GM18867 (cell line): ENCODE measurements at regions not wholly inside any gene's neighbourhood (a gene's known extent, or its start where the extent isn't known, plus 50 kb on each side); places are given as distances from the start of the nearest gene placed in this dataset.
"Not testable (repeated sequence)": the region's sequence is repeated elsewhere in the genome, so short reads cannot be mapped to it uniquely, and the experiment has no call there.

ENCODE experiments used
- ATAC-seq: cut with Tn5 transposase; IDR thresholded peaks from one replicate; pipeline ENCODE4 v1.9.1; 2021; ENCODE audit warnings: mild to moderate bottlenecking, moderate library complexity; ENCODE audit not compliant: unreplicated experiment

DNA sequence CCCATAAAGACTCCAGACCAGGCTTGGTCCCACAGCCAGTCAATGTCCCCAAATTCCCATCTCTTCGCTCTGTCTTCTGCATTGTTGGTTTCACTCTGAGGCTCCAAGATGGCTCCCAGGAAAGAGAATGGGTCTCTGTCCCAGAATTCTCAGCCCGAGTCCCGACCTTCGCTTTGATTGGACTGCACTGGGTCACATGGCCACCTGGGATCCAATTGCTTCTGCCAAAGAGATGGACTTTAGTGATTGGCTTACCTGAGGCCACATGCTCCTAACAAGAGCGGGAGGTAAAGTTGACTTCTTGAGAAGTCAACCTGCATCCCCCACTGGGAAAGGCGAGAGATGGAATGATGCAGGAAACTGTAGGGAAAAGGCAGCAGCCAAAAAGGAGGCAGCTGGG, 104.7 kb upstream of the PMEPA1 start:
- no peak for ATAC-seq

DNA sequence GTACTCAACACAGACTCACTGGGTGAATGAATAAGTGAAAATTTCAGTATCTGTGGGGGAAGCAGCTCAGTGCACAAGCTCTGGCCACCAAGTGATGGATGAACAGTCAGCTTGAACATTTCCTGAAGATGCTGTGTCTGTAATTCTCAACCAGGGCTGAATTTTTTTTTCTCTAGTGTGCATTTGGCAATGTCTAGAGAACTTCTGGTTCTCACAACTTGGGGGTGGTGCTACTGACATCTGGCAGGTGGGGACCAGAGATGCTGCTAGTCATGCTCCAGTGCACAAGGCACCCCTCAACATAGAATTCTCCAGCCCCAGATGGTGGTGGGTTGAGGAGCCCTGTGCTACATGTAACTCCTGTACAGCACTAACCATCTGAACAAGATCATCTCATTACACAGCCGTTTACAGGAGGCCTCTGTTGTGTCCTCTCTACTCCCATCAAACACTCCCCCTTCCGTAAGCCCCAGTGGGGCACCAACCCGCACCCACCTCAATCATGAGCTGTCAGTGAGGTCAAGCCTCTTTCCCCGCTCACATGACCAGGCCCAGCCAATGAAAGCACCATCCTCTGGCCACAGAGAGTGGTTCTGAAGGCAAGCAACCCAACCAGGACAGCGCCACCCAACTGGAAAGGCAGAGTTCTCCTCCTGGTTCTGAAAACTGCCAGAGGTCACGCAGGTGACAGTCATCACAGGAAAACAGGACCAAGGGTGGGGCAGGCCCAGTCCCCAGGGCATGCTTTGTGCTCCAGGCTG, 103.9 kb upstream of the PMEPA1 start:
- no peak for ATAC-seq

DNA sequence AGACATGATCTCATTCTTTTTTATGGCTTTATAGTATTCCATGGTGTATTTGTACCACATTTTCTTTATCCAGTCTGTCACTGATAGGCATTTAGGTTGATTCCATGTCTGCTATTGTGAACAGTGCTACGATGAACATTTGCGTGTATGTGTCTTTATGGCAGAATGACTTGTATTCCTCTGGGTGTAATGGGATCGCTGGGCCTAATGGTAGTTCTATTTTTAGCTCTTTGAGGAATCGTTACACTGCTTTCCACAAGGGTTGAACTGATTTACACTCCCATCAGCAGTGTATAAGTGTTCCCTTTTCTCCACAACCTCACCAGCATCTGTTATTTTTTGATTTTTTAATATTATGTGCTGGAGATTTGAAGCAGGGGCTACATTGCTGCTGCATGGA, 102.8 kb upstream of the PMEPA1 start:
- not testable (repeated sequence) for ATAC-seq

DNA sequence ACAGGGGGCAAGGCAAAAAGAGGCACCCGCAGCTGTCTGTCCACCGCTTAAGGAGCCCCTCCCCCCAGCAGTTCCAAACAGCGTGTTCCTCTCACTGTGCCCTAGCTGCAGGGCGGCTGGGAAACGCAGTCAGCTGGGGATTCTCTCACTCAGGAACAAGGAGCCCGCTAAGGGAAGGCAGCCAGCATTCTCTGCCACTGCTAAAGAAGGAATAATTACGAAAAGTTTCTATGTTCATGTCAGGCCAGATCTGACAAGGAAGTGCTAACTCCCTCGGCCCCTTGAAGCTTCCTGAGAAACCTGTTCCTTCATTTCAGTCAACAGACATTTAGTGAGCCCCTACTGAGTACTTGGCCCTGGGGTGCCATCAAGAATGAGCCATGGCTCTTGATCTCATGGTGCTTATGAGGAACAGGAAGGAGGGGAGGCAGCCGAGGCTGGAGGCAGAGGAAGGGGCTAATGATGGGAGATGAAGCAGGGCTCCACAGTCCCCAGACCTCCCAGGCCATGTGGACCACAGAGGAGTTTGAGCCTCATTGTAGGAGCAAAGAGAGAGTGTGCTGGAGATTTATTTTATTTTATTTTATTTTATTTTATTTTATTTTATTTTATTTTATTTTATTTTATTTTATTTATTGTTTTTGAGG, 101.7 kb upstream of the PMEPA1 start:
- ATAC-seq, result no peak

DNA sequence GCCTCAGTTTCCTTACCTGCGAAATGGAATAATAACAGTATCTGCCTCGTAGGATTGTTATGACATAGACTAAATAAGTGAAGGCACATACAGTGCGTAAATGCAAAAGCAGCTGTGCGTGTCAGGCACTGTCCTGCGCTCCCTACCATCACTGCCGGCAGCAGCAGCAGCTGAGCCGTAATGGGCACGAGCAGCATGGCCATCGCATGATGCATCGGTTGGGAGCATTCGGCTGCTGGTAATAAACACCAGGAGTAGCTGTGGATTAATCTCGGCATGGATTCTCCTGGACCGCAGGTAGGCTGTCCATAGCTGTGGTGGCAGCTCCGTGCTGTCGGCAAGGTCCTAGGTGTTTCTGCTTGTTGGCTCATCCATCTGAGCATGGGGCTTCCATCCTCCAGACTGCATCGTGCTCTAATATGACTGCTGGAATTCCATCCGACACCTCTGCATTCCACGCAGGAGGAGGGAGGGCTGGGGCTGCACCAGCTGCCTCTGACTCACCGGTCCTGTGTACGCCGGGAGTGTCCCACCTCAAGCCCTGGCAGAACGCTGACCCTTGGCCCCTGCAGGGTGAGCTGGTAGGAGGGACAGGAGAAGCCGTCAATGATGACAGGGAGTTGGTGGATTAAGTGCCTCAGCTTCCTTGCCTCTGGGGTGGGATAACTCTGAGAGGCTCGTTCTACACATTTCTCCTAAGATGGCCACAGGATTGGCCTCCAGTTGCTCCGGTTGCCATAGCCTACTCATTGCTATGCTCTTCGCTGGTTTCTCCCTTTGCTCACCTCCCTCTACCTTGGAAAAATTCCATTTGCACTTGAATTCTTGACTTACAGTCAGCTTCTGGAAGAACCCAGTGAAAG, 100.9 kb upstream of the PMEPA1 start:
- no peak for ATAC-seq

DNA sequence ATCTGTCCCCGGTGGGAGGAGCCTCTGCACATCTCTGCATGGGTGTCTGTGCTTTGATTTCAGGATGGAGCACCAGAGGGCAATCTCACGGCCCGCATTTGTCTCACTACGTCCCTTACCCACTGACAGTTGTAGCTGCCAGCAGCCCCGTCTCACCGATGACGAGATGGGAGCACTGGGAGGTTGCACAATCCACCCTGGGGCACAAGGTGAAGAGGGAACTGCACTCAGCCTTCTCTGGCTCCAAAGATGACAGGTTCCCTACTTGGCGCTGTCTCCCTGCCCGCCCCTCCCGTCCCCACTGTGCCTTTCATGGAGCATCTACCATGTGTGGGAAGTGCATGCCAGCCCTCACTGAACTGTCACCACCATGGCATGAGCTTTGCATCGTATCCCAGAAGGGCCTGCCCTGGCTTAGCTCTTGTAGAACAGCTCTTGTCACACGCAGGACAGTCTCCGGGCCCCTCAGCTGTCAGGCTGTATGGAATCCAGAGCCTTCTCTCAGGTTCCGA, 99.9 kb upstream of the PMEPA1 start:
- no peak for ATAC-seq

DNA sequence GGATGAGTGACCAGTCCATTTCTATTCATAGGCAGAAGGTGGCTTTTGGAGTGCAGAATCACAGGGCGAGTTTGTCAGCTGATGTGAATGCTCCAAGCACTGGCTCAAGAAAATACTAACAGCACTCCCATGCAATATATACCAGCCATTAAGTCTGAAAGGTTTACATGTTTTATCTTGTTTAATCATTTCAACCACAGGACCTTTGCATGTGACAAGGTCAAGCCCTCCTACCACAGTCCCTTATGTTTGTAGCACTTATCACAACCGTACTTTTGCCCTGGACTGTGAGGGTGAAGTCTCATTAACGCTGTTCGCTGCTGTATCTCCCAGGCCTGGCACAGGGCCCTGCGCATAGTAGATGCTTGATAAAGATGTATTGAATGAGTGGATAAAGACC, 99.3 kb upstream of the PMEPA1 start:
- no peak for ATAC-seq

DNA sequence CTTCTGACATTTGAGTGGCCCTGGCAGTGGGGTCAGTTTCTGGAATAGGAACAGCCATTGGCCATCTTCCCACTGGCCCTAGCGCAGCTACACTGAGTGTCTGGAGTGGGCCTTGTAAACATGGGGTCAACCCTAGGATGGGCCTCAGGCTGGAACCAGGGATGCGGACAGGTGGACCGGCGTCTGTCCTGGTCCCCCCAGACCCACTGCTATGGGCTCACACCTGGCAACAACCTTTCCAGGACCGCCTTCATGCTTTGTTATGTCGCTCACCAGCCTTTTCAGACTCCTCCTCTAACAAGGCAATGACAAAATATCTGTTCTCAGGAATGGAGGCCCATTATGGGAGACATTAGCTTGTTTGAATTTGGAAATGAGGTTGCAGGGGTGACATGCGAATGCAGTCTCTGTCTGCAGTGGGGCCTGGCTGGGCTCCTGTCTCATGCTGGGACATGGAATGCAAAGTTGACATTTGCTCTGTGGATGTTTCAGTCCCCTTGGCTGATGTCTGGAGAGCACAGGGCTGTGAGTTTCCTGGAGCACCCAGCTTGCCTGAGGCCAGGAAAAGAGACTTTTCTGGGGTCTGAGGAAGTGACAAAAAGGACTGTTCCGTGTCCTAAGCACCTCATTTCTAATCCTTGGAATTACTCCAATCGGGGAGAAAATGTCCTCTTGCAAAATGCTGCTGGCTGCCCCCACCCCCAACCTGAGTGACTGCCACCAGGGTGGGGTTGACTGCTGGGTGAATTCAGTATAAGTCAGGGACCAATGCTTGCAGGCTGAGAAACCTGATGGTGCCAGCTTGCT, 98.7 kb upstream of the PMEPA1 start:
- ATAC-seq, result no peak

DNA sequence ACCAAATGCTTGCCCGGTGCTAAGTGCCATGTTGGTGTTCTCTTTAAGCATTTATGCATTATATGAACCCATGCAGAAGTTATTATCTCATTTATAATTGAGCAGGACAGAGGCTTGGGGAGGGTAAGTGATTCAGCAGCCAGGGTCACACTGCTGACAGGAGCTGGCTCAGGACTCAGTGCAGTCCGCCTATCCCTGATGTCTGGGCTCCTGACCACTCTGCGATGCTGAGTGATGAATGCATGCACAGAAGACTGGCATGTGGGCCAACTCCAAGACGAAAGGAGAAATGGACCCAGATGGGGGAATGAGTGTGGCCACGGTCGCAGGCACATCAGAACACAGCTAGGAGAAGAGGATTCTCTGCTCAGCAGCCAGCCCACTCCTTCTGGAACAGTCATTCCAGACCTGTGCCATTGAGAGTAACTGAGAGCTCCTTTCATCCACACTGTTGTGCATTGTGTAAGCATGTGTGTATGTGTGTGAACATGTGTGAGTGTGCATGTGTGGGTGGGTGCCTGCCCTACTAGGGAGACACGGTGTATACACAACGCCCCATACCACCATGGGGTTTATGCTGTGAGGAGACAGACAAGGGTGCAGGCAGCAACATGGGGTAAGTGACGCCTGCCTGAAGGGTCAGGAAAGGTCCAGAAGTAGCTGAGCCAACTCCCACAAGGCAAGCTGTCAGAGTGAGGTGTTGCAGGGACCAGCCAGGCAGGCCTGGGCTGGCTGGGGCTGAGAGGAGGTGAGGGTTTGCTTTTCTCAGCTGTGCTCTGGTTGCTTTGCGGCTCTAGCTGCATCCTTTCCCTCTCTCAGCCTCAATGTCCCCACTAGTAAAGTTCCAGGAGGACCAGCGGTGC, 97.8 kb upstream of the PMEPA1 start:
- ATAC-seq, result no peak

DNA sequence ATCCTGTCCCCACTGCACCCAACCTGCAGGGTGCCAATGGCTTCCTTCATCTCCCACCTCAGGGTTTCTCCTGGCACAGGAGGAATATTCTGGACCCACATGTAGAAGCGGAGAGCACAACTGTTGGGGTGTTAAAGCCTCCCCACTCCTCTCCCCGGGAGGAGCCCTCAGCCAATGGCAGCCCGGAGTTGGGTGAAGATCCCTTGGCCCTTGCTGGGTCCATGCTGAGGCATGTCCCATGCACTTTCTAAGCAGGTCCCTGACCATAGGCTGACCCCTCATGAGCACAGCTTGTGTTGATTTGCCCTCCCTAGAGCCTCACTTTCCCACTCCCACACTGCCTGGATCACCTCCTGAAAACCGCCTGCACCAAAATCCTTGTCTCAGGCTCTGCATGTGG, 97.2 kb upstream of the PMEPA1 start:
- ATAC-seq, result no peak

DNA sequence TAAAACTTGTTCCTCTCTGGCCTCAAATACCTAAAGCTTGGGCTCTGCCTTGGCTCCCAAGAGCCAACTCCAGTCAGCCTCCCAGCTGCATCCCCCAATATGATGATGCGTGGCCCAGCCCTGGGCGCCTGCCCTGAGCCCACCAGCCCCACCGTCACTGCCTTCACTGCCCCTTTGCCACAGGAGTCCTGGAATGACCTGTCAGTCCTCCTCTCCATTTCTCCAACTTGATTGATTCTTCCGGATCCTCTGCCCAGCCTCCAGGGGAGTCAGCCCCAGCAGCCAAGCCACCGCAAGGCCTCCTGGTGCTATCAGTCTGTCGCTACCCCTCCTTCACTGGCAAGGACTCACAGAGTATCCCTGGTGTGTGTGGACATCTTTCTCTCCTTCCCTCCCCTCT, 96.7 kb upstream of the PMEPA1 start:
- ATAC-seq, result no peak

DNA sequence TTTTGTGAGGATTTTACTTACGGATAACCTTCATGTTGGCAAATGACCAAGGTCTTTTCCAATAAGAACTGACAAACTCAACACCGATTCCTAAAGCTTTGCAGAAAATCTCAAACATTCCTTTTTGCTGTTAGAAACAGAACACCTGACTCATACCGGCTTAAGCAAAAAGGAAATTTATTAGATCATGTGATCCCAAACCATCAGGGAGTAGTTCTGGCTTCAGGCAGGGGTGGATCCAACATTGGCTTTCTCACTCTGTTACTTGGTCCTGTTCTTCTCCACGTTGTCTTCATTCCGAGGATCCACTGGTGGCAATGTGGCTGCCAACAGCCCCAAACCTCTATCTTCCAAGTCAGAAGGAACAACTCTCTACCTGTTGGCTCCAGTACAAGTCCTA, 95.9 kb upstream of the PMEPA1 start:
- ATAC-seq, result no peak

DNA sequence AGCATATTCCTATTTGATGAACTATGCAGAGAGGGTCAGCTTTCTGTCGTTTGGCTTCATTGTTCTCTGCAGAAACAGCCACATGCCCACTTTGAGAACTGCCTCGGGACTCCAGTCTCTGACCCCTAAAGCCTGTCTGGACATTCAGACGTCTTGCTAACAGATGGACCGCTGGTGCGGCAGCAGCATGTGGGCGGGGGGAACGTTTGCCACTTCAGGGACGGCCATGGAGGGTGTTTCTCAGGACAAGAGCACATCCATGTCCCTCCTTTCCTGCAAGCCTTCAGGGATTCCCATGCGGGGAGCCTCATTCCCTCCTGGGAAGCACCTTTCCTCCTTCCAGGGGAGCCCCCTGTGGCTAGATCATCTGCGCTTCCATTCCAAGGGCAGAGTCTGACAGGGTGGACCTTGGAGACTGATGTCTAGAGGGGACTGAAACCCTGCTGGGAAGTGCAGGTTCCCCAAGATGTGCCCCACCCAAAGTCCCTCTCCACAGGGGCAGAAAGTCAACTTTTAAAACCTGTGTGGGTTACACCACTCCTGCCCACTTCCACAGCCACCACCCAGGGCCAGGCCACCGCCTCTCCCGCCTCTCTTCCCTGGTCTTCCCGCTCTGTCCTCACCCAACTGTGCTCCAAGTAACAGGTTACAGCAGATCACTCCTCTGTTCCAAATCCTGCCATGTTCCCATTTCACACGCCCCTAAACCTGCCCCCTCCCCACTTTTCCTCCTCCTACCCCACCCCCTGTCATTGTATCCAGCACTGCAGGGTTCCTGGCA, 94.8 kb upstream of the PMEPA1 start:
- no peak for ATAC-seq

DNA sequence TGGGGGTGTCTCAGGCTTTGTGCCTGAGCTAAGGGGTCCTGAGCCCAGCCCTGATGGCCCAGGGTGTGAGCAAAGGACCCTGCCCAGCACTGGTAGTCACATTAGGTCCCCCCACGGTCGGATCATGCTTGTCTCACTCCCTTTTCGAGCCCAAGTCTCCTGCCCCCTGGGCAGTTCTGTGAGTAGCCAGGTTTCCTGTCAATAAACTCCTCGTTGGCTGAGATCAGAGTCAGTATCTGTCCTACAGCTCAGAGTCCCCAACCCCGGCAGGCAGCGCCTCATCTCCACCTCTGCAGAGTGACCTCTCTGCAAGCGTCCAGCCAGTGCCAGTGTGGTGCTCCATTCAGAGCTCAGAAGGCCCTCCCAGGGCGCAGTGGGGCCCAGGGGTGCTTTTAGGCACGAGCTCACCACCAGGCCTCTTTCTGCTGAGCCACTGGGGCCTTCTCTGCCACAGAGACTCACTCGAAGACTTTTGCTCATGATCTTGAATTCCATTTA, 93.7 kb upstream of the PMEPA1 start:
- no peak for ATAC-seq

DNA sequence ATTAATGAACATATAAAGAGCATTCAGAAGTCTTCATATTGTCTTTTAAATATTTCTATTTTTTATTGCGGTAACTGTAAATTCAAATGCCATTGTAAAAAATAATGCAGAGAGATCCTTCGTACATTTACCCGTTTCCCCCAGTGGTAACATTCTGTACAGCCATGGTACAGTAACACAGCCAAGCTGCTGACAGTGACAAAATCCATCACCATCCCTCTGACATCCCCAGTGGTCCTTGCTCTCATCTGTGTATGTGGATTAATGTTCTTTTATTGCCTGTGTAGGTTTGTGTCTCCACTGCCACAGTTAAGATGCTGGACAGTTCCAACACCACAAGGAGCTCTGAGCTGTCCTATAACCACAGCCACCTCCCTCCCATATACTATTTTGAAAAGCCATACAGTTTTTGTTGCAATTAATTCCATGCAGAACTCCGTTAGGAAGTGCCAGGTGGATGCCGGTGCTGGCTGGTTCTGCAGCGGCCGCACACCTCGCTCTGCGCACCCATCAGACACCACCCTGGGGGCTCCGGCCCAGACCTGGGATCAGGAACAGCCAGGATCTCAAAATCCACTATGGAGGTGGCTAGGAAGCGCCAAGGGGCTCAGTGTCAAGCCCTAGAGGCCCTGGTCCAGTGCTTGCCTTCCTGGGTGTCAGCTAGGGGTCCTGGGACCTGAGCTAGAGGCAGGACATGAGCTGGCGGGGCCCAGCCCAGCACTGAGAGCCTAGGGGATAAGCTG, 93.1 kb upstream of the PMEPA1 start:
- ATAC-seq, result no peak

DNA sequence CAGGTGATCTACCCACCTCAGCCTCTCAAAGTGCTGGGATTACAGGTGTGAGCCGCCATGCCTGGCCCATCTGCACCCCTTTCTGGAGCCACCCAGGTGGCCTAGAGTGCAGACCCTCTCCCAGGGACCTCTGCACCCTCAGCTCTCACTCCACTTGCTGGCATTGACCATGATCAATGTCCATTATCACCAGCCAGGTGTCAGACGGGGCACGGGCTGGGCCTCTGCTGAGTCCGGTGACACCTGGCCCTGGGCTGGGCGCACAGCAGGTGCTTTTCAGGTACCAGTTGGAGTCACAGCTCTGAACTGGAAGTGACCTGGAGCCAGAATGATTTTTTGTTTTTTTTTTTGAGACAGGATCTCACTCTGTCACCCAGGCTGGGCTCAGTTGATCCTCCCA, 91.8 kb upstream of the PMEPA1 start:
- no peak for ATAC-seq

DNA sequence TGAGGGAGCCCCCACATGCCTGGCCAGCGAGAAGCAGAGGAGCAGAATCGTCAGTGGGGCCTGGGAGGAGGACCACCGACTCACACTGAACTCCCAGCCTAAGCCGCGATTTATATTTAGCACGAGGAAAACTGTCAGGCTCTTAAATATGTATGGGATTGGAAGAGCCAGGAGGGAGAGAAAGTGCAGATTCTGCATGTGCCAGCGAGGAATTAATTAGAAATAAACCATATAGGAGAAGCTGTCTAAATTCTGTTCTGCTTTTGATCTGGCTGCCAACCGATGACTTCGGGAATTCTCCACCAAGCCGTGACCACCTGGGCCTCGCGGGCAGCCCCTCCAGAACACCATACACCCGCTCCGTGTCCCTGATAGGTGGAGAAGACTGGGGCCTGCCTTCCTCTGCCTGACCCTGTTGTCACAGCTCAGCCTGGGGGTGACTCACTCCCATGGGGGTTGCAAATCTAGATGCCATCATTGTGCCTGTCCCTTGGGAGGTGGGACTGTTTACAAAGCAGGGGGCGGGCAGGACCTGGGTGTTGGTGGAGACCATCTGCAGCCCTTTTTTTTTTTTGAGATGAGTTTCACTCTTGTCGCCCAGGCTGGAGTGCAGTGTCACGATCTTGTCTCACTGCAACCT, 91.1 kb upstream of the PMEPA1 start:
- ATAC-seq, result no peak

DNA sequence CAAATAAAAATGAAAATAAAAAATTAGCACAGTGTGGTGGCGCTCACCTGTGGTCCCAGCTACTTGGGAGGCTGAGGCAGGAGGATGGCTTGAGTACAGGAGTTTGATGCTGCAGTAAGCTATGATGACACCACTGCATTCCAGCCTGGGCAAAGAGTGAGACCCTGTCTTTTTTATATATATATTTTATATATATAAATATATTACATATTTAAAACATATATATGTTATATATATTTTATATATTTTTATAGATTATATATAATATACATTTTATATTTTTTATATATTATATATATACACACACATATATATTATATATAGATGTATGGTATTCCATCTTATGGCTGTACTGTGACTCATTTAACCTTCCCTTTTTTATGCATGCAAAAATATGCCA, 87.6 kb upstream of the PMEPA1 start:
- ATAC-seq, result no peak
